GM19043 (cell line): ENCODE measurements at regions not wholly inside any gene's neighbourhood (a gene's known extent, or its start where the extent isn't known, plus 50 kb on each side); places are given as distances from the start of the nearest gene placed in this dataset.
"Not testable (repeated sequence)": the region's sequence is repeated elsewhere in the genome, so short reads cannot be mapped to it uniquely, and the experiment has no call there.

Experiments
- ATAC-seq: cut with Tn5 transposase; IDR thresholded peaks from one replicate; pipeline ENCODE4 v1.9.1; 2021; ENCODE audit warnings: low read depth; ENCODE audit not compliant: unreplicated experiment

GRCh38 chr19:31520633-31521032, 171.4 kb upstream of the TSHZ3 start:
- no peak for ATAC-seq

DNA sequence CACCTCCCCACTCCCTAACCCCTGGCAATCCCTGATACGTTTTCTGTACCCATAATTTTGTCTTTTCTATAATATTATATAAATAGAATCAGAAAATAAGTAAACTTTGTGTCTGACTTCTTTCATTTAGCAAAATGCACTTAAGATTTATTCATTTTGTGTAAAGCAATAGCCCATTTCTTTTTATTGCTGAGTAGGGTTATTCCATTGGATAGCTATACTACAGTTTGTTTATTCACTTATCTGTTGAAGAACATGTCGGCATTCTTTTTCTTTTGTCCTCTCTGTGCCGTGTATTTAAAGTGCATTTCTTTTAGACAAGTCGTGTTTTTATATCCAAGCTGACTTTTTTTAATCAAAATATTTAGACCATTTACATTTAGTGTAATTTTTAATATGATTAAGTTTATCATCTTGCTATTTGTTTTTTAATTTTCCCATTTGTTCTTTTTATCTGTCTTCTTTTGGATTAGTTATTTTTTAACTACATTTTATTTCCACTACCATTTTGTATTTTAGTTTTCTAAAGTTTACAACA, 176.4 kb upstream of the TSHZ3 start:
- no peak for ATAC-seq

DNA sequence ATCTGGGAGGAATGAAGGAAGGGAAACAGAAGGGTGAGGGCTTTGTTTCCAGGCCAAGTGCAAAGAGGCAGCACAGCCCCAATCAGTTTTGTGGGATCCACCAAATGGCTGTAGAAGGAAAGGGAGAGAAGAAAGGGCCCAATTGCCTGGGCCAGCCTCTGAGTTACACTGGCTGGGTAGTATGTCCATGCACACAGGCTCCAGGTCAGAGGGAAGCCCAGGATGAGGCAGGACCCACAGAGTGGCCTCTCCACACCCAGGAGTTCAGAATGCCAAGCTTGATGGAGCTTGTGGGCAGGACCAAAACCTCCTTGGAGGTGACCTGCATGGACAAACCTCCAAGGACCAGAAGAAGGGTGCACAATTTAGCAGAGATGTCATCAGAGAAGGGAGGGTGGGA, 178.2 kb upstream of the TSHZ3 start:
- no peak for ATAC-seq

- no peak for ATAC-seq
Measured at GRCh38 chr19:31528261-31528660, 179.0 kb upstream of the TSHZ3 start.

DNA sequence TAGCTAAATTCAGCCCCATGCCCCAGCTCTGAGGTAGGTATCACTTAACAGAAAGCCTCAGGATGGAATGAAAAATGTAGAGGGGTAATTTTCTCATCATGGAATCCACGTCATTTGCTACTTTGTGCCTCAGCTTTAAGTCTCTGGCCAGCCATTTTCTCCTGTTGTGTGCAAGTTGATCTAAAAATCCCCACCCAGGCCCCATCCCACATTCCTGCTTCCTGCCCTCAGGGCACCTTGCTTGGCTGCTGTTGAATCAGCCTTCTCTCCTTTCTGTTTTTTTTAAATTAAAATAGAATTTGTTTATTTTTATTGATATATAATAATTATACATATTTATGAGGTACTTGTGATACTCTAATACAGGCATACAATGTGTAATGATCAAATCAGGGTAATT, 179.9 kb upstream of the TSHZ3 start:
- no peak for ATAC-seq

- no peak for ATAC-seq
Measured at GRCh38 chr19:31530781-31531180, 181.5 kb upstream of the TSHZ3 start.

- no peak for ATAC-seq
Measured at GRCh38 chr19:31531326-31531725, 182.1 kb upstream of the TSHZ3 start.

GRCh38 chr19:31532034-31532433, 182.8 kb upstream of the TSHZ3 start:
- no peak for ATAC-seq

- ATAC-seq: no peak
Measured at GRCh38 chr19:31533114-31533513, 183.9 kb upstream of the TSHZ3 start.

DNA sequence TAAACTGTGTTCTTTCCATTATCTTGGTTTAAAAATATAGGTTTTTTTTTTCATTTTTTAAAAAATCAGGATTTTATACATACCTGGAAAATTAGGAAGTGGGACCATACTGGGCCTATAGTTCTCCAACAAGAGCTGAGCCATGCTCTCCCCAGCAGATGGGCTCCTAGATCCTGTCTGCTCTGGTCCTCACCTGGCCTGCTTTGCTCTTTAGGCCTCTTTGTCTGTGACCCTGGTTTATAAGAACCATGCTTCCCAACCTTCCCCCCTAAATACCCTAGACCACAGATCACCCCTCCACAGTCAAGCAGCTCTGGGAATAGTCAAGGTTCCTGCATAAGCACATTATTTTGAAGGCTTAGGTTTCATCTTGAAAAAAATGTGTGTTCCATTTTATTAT, 185.0 kb upstream of the TSHZ3 start:
- ATAC-seq: no peak

- no peak for ATAC-seq
Measured at GRCh38 chr19:31534786-31535657, 185.8 kb upstream of the TSHZ3 start.

DNA sequence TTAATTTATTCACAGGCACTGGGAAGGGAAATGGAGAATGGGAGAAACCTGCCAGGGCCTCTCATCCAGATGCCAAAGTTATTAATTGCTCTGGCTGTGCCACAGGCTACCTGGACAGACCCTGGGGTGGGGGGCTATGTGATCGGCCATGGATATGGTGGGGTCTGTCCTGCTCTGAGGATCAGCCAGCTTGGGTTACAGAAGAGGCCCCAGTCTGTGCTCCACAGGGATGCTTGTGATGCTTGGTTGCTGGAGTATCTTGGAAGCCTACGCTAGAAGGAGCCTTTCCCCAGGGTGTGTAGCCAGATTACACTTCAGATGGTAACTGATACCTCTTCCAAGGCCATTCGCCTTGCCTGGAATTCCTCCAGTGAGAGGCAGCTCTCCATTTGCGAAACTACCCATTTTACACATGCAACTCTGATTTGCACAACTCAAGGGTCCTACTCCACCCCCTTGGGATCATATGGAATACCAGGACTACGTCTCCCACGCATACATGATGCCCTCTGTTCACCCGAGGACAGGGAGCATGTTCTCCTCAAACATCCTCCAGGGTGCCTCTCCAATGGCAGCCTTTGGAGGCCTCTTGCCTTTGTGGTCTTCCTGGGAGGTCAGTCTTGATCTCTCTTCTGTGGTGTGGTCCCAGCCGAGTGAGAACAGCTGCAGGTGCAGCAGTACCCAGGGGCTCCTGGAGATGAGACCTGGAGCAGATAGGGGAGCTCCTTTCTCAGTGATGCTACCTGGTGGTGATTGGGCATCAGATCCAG, 186.6 kb upstream of the TSHZ3 start:
- no peak for ATAC-seq

DNA sequence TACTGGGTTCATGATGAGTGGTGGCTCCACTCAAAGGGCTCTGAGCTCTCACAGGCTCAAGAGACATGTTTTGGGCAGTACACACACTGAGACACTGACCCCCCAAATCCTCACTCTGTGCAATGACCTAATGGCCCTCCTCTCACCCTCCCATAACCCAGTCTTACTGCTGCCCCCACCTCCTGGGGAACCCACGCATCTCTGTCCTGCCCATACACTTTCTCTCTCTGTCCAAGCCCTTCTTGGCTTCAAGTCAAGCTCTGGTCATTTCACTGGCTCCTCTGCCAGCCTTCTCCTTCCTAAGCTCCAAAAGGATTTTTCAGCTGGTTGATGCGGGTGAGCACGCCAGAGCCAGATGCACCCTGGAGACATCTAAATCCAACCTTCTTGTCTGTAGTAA, 187.9 kb upstream of the TSHZ3 start:
- ATAC-seq: no peak

DNA sequence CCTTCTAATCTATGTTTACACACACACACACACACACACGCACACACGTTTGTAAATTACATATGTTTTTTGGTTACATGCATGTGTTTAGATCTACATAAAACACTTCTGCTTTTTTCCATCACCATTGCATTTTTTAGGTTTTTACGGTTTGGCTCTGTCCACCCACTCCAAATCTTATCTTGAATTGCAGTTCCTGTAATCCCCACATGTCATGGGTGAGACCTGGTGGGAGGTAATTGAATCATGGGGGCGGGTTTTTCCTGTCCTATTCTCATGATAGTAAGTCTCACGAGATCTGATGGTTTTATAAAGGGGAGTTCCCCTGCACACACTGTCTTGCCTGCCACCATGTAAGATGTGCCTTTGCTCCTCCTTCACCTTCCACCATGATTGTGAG, 188.7 kb upstream of the TSHZ3 start:
- not testable (repeated sequence) for ATAC-seq

DNA sequence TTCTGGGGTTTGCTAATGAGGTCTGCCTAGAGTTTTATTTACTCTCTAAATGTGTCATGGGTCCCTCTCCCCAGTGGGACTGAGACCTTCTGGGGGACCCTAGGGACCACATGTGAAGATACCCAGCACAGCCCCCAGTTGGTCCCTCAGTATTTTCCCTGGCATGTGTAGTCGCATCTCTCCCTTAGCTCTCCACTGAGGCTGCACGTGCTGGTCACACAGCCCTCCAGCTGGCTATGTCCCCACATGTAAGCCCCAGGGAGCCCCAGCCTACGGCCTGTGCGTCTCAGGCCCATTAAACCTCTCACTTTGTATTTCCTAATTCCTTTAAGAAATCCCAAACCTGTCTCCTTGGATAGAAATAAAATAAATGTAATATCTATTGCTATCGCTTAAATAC, 189.6 kb upstream of the TSHZ3 start:
- no peak for ATAC-seq

DNA sequence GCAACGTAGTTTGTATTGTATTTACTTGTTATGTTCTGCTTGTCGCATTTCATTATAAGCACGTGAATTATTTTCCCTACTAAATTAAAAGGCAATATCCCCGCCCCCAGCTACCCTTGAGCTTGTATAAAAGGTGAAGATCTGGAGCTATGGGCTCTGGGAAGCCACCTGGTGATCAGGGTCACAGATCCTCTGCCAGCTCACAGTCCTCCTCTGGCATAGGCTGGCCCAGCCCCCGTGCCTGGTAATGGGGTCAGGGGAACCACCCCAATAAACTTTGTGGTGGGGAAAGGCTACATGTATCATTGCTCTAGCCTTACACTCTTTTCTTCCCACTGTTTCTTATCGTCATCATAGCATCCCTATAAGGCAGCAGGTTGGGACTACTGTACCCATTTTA, 190.2 kb upstream of the TSHZ3 start:
- ATAC-seq: no peak

- ATAC-seq: no peak
Measured at GRCh38 chr19:31541396-31541795, 192.2 kb upstream of the TSHZ3 start.

DNA sequence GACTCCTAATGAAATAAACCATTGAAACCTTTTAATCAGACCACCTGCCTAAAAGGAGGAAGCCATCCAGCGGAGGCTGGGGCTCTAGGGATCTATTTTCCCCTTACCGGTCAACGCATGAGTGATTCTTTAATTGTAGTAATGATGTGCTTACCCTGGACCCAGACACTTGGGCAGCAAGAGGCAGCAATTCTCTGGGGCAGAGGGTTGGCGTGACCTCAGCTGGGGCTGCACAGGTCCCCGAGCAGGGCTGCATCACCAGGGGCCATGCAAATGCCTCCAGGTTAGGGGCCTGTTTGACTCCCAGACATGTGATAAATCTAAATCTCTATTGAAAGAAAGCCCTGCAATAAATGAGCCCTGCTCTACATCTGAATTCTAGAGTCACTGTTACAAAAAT, 194.2 kb upstream of the TSHZ3 start:
- no peak for ATAC-seq

GRCh38 chr19:31545777-31546176, 196.5 kb upstream of the TSHZ3 start:
- ATAC-seq: no peak

DNA sequence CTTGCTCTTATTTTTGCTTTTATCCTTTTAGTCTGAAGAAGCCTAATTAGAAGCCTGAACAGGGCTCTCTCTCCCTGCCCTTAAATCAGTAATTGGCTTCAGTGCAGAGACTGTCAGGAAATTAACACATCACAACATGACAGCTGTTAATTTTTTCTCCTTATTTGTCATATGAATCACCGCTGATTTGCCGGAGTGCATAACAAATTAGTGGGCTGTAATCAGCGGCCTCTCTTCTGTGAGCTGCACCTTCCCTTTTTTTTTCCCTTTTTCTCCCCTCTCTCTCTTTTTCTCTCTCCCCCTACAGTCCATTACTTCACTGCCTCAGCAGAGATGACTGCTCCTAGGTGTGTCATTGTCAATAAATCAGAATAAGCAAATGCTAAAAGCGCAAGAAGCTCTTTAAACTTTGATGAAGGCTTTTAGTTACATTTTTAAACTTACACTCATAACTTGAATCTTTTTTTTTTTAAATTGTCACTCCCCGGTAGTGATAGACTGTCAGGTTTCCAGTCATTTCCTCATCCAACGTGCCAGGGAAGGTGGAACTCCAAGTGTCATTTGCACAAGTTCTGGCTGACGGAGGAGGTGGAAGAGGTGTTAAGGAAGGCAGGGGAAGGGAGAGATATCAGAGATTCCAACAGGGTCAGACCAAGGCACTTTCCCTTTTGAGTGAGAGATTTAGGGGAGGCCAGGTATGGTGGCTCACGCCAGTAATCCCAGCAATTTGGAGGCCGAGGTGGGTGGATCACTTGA, 197.1 kb upstream of the TSHZ3 start:
- no peak for ATAC-seq

DNA sequence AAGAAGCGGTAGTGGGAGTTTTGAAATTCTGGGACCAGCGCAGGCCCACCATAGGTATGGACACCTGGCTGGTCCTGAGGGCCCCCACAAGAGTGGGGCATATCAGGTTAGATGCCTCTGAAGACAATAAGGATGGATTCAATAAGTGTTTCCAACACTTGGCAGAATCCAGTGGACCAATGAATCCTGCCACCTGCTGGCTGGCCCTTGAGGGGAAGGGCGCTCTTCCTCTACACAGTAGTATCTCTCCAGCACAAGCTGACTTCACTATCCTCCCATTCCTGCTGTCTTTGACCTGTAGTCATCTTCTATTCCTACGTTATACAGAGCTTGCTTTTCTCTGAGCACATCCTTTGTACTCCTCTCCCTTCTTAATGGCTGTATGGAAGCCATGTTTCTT, 199.7 kb upstream of the TSHZ3 start:
- no peak for ATAC-seq
